Mesenchymal stem cell (in vitro differentiated cells and primary cell): ENCODE measurements at regions not wholly inside any gene's neighbourhood (a gene's known extent, or its start where the extent isn't known, plus 50 kb on each side); places are given as distances from the start of the nearest gene placed in this dataset.

Experiments used
- DNase-seq: peaks from one replicate; pipeline ENCODE4 v3.0.0-alpha.2; 2013
- H2AFZ ChIP-seq: one replicate; pipeline ENCODE4 v1.6.1; 2013; ENCODE audit warnings: low read depth, mild to moderate bottlenecking, control low read depth, inconsistent platforms, low read length, moderate library complexity
- H2AK5ac ChIP-seq: 2 replicates; pipeline ENCODE4 v1.6.1; 2013; ENCODE audit warnings: low read length, moderate library complexity, mild to moderate bottlenecking, inconsistent platforms; ENCODE audit not compliant: severe bottlenecking
- H2BK120ac ChIP-seq: one replicate; pipeline ENCODE4 v1.6.1; 2013; ENCODE audit warnings: low read depth, mild to moderate bottlenecking, inconsistent platforms, low read length, moderate library complexity
- H2BK12ac ChIP-seq, 2 experiments: one replicate each; pipeline ENCODE4 v1.6.1; 2013; ENCODE audit warnings: inconsistent platforms in 2 of 2, low read length in 2 of 2, mild to moderate bottlenecking in 2 of 2, moderate library complexity in 2 of 2, control low read depth in 1 of 2
- H2BK15ac ChIP-seq: one replicate; pipeline ENCODE4 v1.6.1; 2013; ENCODE audit warnings: mild to moderate bottlenecking, low read depth, inconsistent platforms; ENCODE audit not compliant: poor library complexity, severe bottlenecking
- H2BK5ac ChIP-seq: 2 replicates; pipeline ENCODE4 v1.6.1; 2013; ENCODE audit warnings: low read depth, mild to moderate bottlenecking, low read length, control low read depth, inconsistent platforms; ENCODE audit not compliant: poor library complexity, severe bottlenecking
- H3K14ac ChIP-seq, 2 experiments: one replicate each; pipeline ENCODE4 v1.6.1; 2013; ENCODE audit warnings: inconsistent platforms in 2 of 2, low read length in 2 of 2, control low read depth in 1 of 2, mild to moderate bottlenecking in 1 of 2, moderate library complexity in 1 of 2
- H3K18ac ChIP-seq, 2 experiments: one replicate each; pipeline ENCODE4 v1.6.1; 2013; ENCODE audit warnings: inconsistent platforms in 2 of 2, low read length in 2 of 2, control low read depth in 1 of 2, low read depth in 1 of 2, mild to moderate bottlenecking in 1 of 2
- H3K23ac ChIP-seq, 2 experiments: one replicate each; pipeline ENCODE4 v1.6.1; 2013; ENCODE audit warnings: inconsistent platforms in 2 of 2, low read length in 2 of 2, mild to moderate bottlenecking in 2 of 2, moderate library complexity in 2 of 2, control low read depth in 1 of 2
- H3K27ac ChIP-seq: 2 replicates; pipeline ENCODE4 v1.5.1; 2013; ENCODE audit warnings: mild to moderate bottlenecking, moderate library complexity, low read length, control low read depth, inconsistent platforms; ENCODE audit not compliant: poor library complexity, severe bottlenecking
- H3K27me3 ChIP-seq, 2 experiments: 2 replicates each; pipeline versions ENCODE4 v1.6.1 to v1.7.0; 2013; ENCODE audit warnings: low read length in 2 of 2, mild to moderate bottlenecking in 2 of 2, moderate library complexity in 2 of 2, control low read depth in 1 of 2, inconsistent platforms in 1 of 2; ENCODE audit not compliant: control insufficient read depth in 1 of 2, insufficient read depth in 1 of 2
- H3K36me3 ChIP-seq, 2 experiments: 2 replicates each; pipeline versions ENCODE4 v1.6.1 to v1.7.0; 2013; ENCODE audit warnings: low read length in 2 of 2, control low read depth in 1 of 2, inconsistent platforms in 1 of 2, low read depth in 1 of 2, mild to moderate bottlenecking in 1 of 2; ENCODE audit not compliant: insufficient read depth in 2 of 2, control insufficient read depth in 1 of 2
- H3K4ac ChIP-seq, 2 experiments: one replicate each; pipeline ENCODE4 v1.6.1; 2013; ENCODE audit warnings: inconsistent platforms in 2 of 2, low read length in 2 of 2, mild to moderate bottlenecking in 2 of 2, moderate library complexity in 2 of 2, control low read depth in 1 of 2, low read depth in 1 of 2
- H3K4me1 ChIP-seq: 2 replicates; pipeline ENCODE4 v1.6.1; 2013; ENCODE audit warnings: low read depth, low read length, control low read depth; ENCODE audit not compliant: control insufficient read depth, insufficient read depth
- H3K4me2 ChIP-seq: 2 replicates; pipeline ENCODE4 v1.6.1; 2013; ENCODE audit warnings: low read length, mild to moderate bottlenecking, inconsistent platforms; ENCODE audit not compliant: poor library complexity, severe bottlenecking
- H3K4me3 ChIP-seq, 2 experiments: 2 replicates each; pipeline versions ENCODE4 v1.5.1 to v1.7.0; 2013; ENCODE audit warnings: low read length in 2 of 2, mild to moderate bottlenecking in 2 of 2, control low read depth in 1 of 2, low read depth in 1 of 2; ENCODE audit not compliant: insufficient read depth in 1 of 2
- H3K79me1 ChIP-seq: replicated peaks from 2 replicates; pipeline ENCODE4 v1.6.1; 2013; ENCODE audit warnings: mild to moderate bottlenecking, control low read depth, low read length, inconsistent platforms; ENCODE audit not compliant: poor library complexity, severe bottlenecking
- H3K9ac ChIP-seq: 2 replicates; pipeline ENCODE4 v1.7.0; 2013; ENCODE audit warnings: mild to moderate bottlenecking, low read length, moderate library complexity
- H3K9me3 ChIP-seq: 2 replicates; pipeline ENCODE4 v1.7.0; 2013; ENCODE audit warnings: mild to moderate bottlenecking, low read length; ENCODE audit not compliant: control insufficient read depth
- H4K8ac ChIP-seq: one replicate; pipeline ENCODE4 v1.6.1; 2013; ENCODE audit warnings: inconsistent platforms, mild to moderate bottlenecking, low read length, moderate library complexity
- H4K91ac ChIP-seq: one replicate; pipeline ENCODE4 v1.6.1; 2013; ENCODE audit warnings: mild to moderate bottlenecking, low read length, inconsistent platforms
- WGBS: methylation state at CpG from one replicate; pipeline ENCODE4 v1.1.7; 2013; ENCODE audit warnings: mixed read lengths; 5-methylcytosine and 5-hydroxymethylcytosine counted together

DNA sequence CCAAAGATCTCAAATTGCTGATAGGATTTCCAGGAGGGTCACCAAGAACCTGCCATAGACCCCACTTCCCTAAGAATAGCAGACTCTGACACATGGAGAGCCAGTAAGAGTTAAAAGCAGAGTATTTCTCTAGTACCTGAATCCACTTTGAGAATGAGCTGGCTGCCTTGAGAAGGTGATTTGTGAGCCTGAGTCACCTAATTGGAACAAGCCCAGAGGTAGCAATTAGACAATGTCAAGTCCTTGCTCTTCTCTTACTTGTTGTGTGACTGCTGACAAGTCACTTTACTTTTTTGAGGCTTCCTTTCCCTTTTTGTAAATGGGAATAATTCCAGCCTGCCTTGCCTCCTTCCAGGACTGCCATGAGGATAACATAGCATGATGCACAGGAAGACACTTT lies 76.1 kb upstream of the ASIC2 start:
- Histone ChIP-seq H2BK12ac (no peak overlapping the region), H3K36me3 (no peaks in the 10 kb centered on the region), H3K4me3 (no peak overlapping the region), H3K4me2 (no peak overlapping the region), H2AK5ac (no peak overlapping the region), H2BK15ac (no peak overlapping the region), H3K4ac (no peak overlapping the region), H3K79me1 (no peaks in the 10 kb centered on the region), H3K18ac (no peak overlapping the region), H3K14ac (no peak overlapping the region), H3K23ac (no peak overlapping the region), H3K9me3 (no peaks in the 10 kb centered on the region), H3K9ac (no peak overlapping the region), H2BK5ac (no peak overlapping the region), H2BK120ac (no peak overlapping the region), H4K91ac (no peak overlapping the region), H3K27ac (no peak overlapping the region), H4K8ac (no peak overlapping the region), H3K27me3 (peaks cover 0 to 20% of the 10 kb centered on the region in 2 experiments), H3K4me1 (no peaks in the 10 kb centered on the region), H2AFZ (no peak overlapping the region)
- no peak for DNase-seq

DNA sequence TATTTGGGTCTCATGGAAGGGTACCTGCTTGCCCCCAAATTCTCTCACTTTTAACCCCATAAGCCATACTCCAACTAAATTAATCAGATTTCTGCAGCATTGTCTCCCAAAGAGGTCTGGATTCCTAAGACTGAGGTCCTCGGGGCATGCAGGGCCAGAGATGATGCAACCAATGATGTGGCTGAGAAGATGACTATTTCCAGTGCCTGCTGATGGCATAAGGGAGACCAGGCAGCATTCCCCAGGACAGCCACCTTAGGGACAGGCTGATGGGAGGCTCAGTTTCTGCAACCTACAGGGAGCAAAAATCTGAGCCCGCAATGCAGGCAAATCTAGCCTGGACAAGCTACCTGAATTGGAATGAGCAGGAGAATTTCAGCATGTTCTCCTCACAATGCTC lies 76.8 kb upstream of the ASIC2 start:
- no peak for DNase-seq
- 49% methylated on average over 2 of the region's 2 CpGs for WGBS

DNA sequence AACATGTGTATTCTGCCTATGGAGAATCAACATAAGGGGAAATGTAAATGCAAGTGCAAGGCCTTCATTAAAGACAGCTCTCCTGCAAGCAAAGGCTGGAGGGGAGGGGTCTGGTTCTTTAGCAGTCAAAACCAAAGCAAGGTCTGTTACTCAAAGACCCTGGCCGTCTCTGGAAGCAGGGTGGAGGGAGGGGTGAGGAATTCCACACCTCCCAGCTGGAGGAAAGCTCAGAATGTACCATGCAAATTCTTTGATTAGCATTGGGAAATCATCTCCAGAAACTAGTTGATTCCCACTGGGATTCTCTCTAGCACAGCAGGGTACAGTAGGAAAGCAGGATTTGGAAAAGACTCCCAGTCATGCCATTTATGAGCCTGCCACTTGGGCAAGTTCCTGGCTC lies 77.3 kb upstream of the ASIC2 start:
- Histone ChIP-seq H2BK5ac (no peak overlapping the region), H2BK120ac (no peak overlapping the region), H4K91ac (no peak overlapping the region), H2BK12ac (no peak overlapping the region), H3K27me3 (peaks cover 0 to 21% of the 10 kb centered on the region in 2 experiments), H2AFZ (no peak overlapping the region), H4K8ac (no peak overlapping the region), H3K4me3 (no peak overlapping the region), H2AK5ac (no peak overlapping the region), H3K14ac (no peak overlapping the region), H3K36me3 (no peaks in the 10 kb centered on the region), H3K18ac (no peak overlapping the region), H3K9me3 (no peaks in the 10 kb centered on the region), H3K4ac (no peak overlapping the region), H3K23ac (no peak overlapping the region), H3K27ac (no peak overlapping the region), H3K4me1 (no peaks in the 10 kb centered on the region), H3K9ac (no peak overlapping the region), H2BK15ac (no peak overlapping the region), H3K79me1 (no peaks in the 10 kb centered on the region), H3K4me2 (no peak overlapping the region)
- WGBS: 9% methylated on average over 1 of the region's 1 CpG
- no peak for DNase-seq

More for the DNA sequence above, 76.8 kb upstream of the ASIC2 start:
- Histone ChIP-seq H3K4me2 (no peak overlapping the region), H2BK15ac (no peak overlapping the region), H3K4me1 (no peaks in the 10 kb centered on the region), H2BK12ac (no peak overlapping the region), H3K9me3 (no peaks in the 10 kb centered on the region), H4K91ac (no peak overlapping the region), H2AK5ac (no peak overlapping the region), H4K8ac (no peak overlapping the region), H3K23ac (no peak overlapping the region), H2AFZ (no peak overlapping the region), H3K36me3 (no peaks in the 10 kb centered on the region), H3K4me3 (no peak overlapping the region), H3K14ac (no peak overlapping the region), H3K9ac (no peak overlapping the region), H3K27me3 (peaks cover 0 to 20% of the 10 kb centered on the region in 2 experiments), H3K4ac (no peak overlapping the region), H3K18ac (no peak overlapping the region), H2BK5ac (no peak overlapping the region), H2BK120ac (no peak overlapping the region), H3K27ac (no peak overlapping the region), H3K79me1 (no peaks in the 10 kb centered on the region)

DNA sequence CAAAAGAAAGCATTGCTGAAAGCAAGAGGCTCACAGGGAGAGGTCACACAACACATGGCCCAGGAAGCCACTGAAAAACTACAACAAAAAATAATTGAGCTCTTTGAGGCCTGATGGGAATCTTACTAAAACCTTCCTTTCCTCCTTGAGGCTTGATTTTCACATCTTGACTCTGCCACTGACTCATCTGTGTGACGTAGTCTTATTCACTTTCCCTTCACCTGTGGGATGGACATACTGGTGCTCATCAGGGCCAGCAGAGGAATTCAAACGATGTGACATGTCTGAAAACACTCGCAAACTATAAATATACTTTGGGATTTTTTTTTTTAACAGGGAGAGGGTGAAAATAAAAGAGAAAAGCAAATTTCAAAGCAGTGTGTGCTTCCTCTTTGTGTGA lies 78.3 kb upstream of the ASIC2 start:
- H2BK15ac ChIP-seq: no peak overlapping the region
- 55% methylated on average over 3 of the region's 3 CpGs for WGBS
- no peaks in the 10 kb centered on the region for H3K79me1 ChIP-seq
- DNase-seq: no peak
- H3K4me1 ChIP-seq: no peaks in the 10 kb centered on the region
- no peak overlapping the region for H3K23ac ChIP-seq
- H3K9me3 ChIP-seq: no peaks in the 10 kb centered on the region
- H3K18ac ChIP-seq: no peak overlapping the region
- H3K36me3 ChIP-seq: no peaks in the 10 kb centered on the region
- no peak overlapping the region for H2AK5ac ChIP-seq
- no peak overlapping the region for H4K8ac ChIP-seq
- H2BK12ac ChIP-seq: no peak overlapping the region
- H2BK120ac ChIP-seq: no peak overlapping the region
- H4K91ac ChIP-seq: no peak overlapping the region
- H3K27ac ChIP-seq: no peak overlapping the region
- H2BK5ac ChIP-seq: no peak overlapping the region
- H2AFZ ChIP-seq: no peak overlapping the region
- peaks cover 0 to 21% of the 10 kb centered on the region in 2 experiments for H3K27me3 ChIP-seq
- no peak overlapping the region for H3K9ac ChIP-seq
- H3K14ac ChIP-seq: no peak overlapping the region
- no peak overlapping the region for H3K4me3 ChIP-seq
- H3K4me2 ChIP-seq: no peak overlapping the region
- no peak overlapping the region for H3K4ac ChIP-seq
